ENCODE measurements at regions not wholly inside any gene's neighbourhood (a gene's known extent, or its start where the extent isn't known, plus 50 kb on each side); places are given as distances from the start of the nearest gene placed in this dataset.
"Not testable (repeated sequence)": the region's sequence is repeated elsewhere in the genome, so short reads cannot be mapped to it uniquely, and the experiment has no call there.

- no peak for DNase-seq
Observed at GRCh38 chr6:48706310-48706709, 595.3 kb upstream of the PTCHD4 start.

GRCh38 chr6:48701572-48701971, 590.6 kb upstream of the PTCHD4 start:
- no peak for DNase-seq

- no peak for DNase-seq
Observed at GRCh38 chr6:48695872-48696271, 584.9 kb upstream of the PTCHD4 start.

- no peak for DNase-seq
Observed at GRCh38 chr6:48691420-48691819, 580.4 kb upstream of the PTCHD4 start.

- no peak for DNase-seq
Observed at GRCh38 chr6:48689498-48689897, 578.5 kb upstream of the PTCHD4 start.

GRCh38 chr6:48678390-48678789, 567.4 kb upstream of the PTCHD4 start:
- DNase-seq: no peak

GRCh38 chr6:48671505-48671904, 560.5 kb upstream of the PTCHD4 start:
- DNase-seq: no peak

GRCh38 chr6:48670546-48670945, 559.5 kb upstream of the PTCHD4 start:
- DNase-seq: no peak

GRCh38 chr6:48667797-48668196, 556.8 kb upstream of the PTCHD4 start:
- DNase-seq: no peak

GRCh38 chr6:48664826-48665225, 553.8 kb upstream of the PTCHD4 start:
- no peak for DNase-seq

- no peak for DNase-seq
Observed at GRCh38 chr6:48658915-48659314, 547.9 kb upstream of the PTCHD4 start.

- no peak for DNase-seq
Observed at GRCh38 chr6:48641544-48641943, 530.5 kb upstream of the PTCHD4 start.

- DNase-seq: not testable (repeated sequence)
Observed at GRCh38 chr6:48638796-48639195, 527.8 kb upstream of the PTCHD4 start.

- no peak for DNase-seq
Observed at GRCh38 chr6:48630511-48630910, 519.5 kb upstream of the PTCHD4 start.

GRCh38 chr6:48628316-48628715, 517.3 kb upstream of the PTCHD4 start:
- DNase-seq: no peak

GRCh38 chr6:48626421-48626820, 515.4 kb upstream of the PTCHD4 start:
- no peak for DNase-seq

- DNase-seq: no peak
Observed at GRCh38 chr6:48624631-48625030, 513.6 kb upstream of the PTCHD4 start.

GRCh38 chr6:48619771-48620170, 508.8 kb upstream of the PTCHD4 start:
- DNase-seq: no peak

- no peak for DNase-seq
Observed at GRCh38 chr6:48615041-48615440, 504.0 kb upstream of the PTCHD4 start.

GRCh38 chr6:48614326-48614725, 503.3 kb upstream of the PTCHD4 start:
- no peak for DNase-seq

GRCh38 chr6:48613231-48613949, 502.4 kb upstream of the PTCHD4 start:
- DNase-seq: no peak

- DNase-seq: no peak
Observed at GRCh38 chr6:48611332-48611731, 500.3 kb upstream of the PTCHD4 start.

GRCh38 chr6:48610846-48611245, 499.8 kb upstream of the PTCHD4 start:
- no peak for DNase-seq

- DNase-seq: no peak
Observed at GRCh38 chr6:48606618-48607017, 495.6 kb upstream of the PTCHD4 start.

GRCh38 chr6:48597951-48598350, 487.0 kb upstream of the PTCHD4 start:
- DNase-seq: no peak

All from inflammatory macrophage treated with lipopolysaccharide for 1 hour (primary cell).